B cell (primary cell): ENCODE measurements at regions not wholly inside any gene's neighbourhood (a gene's known extent, or its start where the extent isn't known, plus 50 kb on each side); places are given as distances from the start of the nearest gene placed in this dataset.

Experiments used
- EZH2 ChIP-seq: IDR thresholded peaks from 2 replicates; pipeline ENCODE4 v1.6.1; 2012; ENCODE audit warnings: borderline replicate concordance, low read depth, mild to moderate bottlenecking, moderate library complexity, low read length; ENCODE audit not compliant: insufficient read depth, poor library complexity, severe bottlenecking
- TF ChIP-seq, protein P1 (sequence below): fragments of 200-600 bp; IDR thresholded peaks from one replicate; pipeline ENCODE4 v1.8.0; 2022; ENCODE audit warnings: antibody characterized with exemption, mild to moderate bottlenecking

GRCh38 chr9:118652258-118652657 lies 717.0 kb downstream of the BRINP1 start:
- no peak for TF ChIP-seq EZH2
- TF ChIP-seq, protein P1, sequence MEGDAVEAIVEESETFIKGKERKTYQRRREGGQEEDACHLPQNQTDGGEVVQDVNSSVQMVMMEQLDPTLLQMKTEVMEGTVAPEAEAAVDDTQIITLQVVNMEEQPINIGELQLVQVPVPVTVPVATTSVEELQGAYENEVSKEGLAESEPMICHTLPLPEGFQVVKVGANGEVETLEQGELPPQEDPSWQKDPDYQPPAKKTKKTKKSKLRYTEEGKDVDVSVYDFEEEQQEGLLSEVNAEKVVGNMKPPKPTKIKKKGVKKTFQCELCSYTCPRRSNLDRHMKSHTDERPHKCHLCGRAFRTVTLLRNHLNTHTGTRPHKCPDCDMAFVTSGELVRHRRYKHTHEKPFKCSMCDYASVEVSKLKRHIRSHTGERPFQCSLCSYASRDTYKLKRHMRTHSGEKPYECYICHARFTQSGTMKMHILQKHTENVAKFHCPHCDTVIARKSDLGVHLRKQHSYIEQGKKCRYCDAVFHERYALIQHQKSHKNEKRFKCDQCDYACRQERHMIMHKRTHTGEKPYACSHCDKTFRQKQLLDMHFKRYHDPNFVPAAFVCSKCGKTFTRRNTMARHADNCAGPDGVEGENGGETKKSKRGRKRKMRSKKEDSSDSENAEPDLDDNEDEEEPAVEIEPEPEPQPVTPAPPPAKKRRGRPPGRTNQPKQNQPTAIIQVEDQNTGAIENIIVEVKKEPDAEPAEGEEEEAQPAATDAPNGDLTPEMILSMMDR: no peak
